Body of pancreas (tissue), 4 donors: ENCODE measurements at regions not wholly inside any gene's neighbourhood (a gene's known extent, or its start where the extent isn't known, plus 50 kb on each side); places are given as distances from the start of the nearest gene placed in this dataset.

ENCODE experiments used
- CTCF ChIP-seq, 7 experiments: fragments of 450-650 bp in 4 of 7; fragments of 200-600 bp in 3 of 7; sonication (generic) in 3 of 7; IDR thresholded peaks; one replicate each; pipeline ENCODE4 v1.5.1; 2016 to 2019; ENCODE audit warnings: antibody characterized with exemption in 7 of 7
- POLR2A ChIP-seq, 3 donors: fragments of 450-650 bp; IDR thresholded peaks; one replicate each; pipeline ENCODE4 v1.6.1; 2016; ENCODE audit warnings: antibody characterized with exemption in 3 of 3, mild to moderate bottlenecking in 2 of 3

- no peak for TF ChIP-seq CTCF (IDR thresholded peaks at IDR 0.05)
- no peak for TF ChIP-seq POLR2A (IDR thresholded peaks at IDR 0.05)
Measured at GRCh38 chr14:44745371-44745770, 216.4 kb downstream of the KLHL28 start.
